ENCODE measurements at regions not wholly inside any gene's neighbourhood (a gene's known extent, or its start where the extent isn't known, plus 50 kb on each side); places are given as distances from the start of the nearest gene placed in this dataset.

GRCh38 chr11:81470446-81470845 is 1263.2 kb downstream of the FAM181B start:
- H3K4me3 ChIP-seq (ENCODE audit: low read depth, low read length), result no peak overlapping the region

DNA sequence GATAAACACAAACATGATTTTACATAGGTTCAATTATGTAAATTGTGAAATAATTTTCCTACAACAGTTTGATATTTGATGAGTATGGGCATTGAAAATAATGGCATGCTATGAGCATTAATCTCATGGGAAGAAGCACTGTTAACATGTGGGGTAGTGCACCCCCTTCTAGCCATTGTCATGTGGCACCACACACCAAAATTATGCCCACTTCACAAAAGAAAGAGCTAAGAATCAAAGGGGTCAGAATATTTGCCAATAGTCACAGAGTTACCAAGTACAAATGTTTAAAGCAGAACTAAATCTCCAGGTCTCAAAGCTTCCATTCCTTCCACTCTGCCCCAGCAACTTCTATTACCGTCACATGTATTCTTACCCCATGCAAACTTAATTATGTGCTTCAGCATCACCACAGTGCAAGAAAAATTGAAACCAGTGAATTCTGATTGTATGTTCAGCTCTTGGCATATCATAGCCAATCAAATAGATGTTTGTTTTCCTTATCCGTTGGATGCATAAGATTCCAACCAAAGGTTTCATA is 1273.8 kb downstream of the FAM181B start:
- TF ChIP-seq, protein P1, sequence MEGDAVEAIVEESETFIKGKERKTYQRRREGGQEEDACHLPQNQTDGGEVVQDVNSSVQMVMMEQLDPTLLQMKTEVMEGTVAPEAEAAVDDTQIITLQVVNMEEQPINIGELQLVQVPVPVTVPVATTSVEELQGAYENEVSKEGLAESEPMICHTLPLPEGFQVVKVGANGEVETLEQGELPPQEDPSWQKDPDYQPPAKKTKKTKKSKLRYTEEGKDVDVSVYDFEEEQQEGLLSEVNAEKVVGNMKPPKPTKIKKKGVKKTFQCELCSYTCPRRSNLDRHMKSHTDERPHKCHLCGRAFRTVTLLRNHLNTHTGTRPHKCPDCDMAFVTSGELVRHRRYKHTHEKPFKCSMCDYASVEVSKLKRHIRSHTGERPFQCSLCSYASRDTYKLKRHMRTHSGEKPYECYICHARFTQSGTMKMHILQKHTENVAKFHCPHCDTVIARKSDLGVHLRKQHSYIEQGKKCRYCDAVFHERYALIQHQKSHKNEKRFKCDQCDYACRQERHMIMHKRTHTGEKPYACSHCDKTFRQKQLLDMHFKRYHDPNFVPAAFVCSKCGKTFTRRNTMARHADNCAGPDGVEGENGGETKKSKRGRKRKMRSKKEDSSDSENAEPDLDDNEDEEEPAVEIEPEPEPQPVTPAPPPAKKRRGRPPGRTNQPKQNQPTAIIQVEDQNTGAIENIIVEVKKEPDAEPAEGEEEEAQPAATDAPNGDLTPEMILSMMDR (IDR thresholded peaks at IDR 0.05; ENCODE audit: insufficient read depth, low read length, poor library complexity, severe bottlenecking), result no peak
- no peak for DNase-seq (ENCODE audit: low read depth)
- H3K36me3 ChIP-seq (ENCODE audit: control insufficient read depth, insufficient read depth, low read length), result no peaks in the 10 kb centered on the region
- H3K4me3 ChIP-seq (ENCODE audit: low read depth, low read length), result no peak overlapping the region
- H3K27me3 ChIP-seq (ENCODE audit: control insufficient read depth, insufficient read depth, low read length), result no peaks in the 10 kb centered on the region

More at GRCh38 chr11:81470446-81470845, 1263.2 kb downstream of the FAM181B start:
- DNase-seq (ENCODE audit: low read depth), result no peak
- no peaks in the 10 kb centered on the region for H3K36me3 ChIP-seq (ENCODE audit: control insufficient read depth, insufficient read depth, low read length)
- no peaks in the 10 kb centered on the region for H3K27me3 ChIP-seq (ENCODE audit: control insufficient read depth, insufficient read depth, low read length)
- TF ChIP-seq, protein P1 (IDR thresholded peaks at IDR 0.05; ENCODE audit: insufficient read depth, low read length, poor library complexity, severe bottlenecking), result no peak

DNA sequence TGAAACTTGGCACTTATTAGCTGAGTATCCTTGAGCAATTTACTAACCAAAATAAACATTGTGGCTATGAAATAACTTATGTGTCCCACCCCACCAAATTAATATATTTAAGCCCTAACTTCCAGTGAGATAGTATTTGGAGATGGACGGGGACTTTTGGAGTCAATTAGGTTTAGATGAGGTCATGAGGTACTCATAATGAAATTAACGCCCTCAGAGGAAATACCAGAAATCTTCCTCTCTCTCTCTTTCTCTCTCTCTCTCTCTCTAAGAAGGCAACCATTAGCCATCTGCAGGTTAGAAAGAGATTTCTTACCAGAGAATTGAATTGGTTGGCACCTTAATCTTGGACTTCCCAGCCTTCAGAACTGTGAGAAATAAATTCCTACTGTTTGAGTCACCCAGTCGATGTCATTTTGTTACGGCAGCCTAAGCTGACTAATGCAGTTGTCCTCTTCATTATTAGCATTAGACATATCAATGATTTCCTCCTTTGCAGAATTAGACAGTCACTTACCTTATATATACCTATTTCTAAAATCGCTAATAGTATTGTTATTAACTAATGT is 1284.0 kb downstream of the FAM181B start:
- Histone ChIP-seq H3K4me3 (ENCODE audit: low read depth, low read length) (no peak overlapping the region), H3K36me3 (ENCODE audit: control insufficient read depth, insufficient read depth, low read length) (no peaks in the 10 kb centered on the region), H3K27me3 (ENCODE audit: control insufficient read depth, insufficient read depth, low read length) (no peaks in the 10 kb centered on the region)
- TF ChIP-seq, protein P1 (IDR thresholded peaks at IDR 0.05; ENCODE audit: insufficient read depth, low read length, poor library complexity, severe bottlenecking), result no peak
- peak; percentile 14 for DNase-seq (ENCODE audit: low read depth)

DNA sequence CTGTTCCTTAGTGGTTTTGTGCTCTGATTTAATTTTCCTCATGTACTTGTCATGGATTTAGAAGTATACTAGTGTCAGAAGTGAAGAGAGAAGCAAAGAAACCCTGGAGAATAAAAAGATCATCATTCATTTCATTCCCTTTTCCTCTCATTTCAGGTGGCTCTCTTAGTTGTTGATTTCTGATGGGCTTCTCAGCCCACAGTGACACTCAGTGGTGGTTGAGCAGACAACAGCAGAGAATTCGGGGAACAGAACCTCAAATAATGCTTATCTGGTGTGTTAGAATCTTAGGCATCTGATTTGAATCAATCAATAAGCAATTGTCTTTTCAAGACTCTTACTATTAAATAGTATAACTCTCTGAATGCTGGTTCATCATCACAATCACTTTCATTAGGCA is 1289.4 kb downstream of the FAM181B start:
- no peak overlapping the region for H3K4me3 ChIP-seq (ENCODE audit: low read depth, low read length)
- DNase-seq (ENCODE audit: low read depth), result no peak
- H3K36me3 ChIP-seq (ENCODE audit: control insufficient read depth, insufficient read depth, low read length), result no peaks in the 10 kb centered on the region
- H3K27me3 ChIP-seq (ENCODE audit: control insufficient read depth, insufficient read depth, low read length), result no peaks in the 10 kb centered on the region
- TF ChIP-seq, protein P1 (IDR thresholded peaks at IDR 0.05; ENCODE audit: insufficient read depth, low read length, poor library complexity, severe bottlenecking), result no peak

- no peak for DNase-seq (ENCODE audit: low read depth)
- TF ChIP-seq, protein P1 (IDR thresholded peaks at IDR 0.05; ENCODE audit: insufficient read depth, low read length, poor library complexity, severe bottlenecking), result no peak
- Histone ChIP-seq H3K27me3 (ENCODE audit: control insufficient read depth, insufficient read depth, low read length) (no peaks in the 10 kb centered on the region), H3K4me3 (ENCODE audit: low read depth, low read length) (no peak overlapping the region), H3K36me3 (ENCODE audit: control insufficient read depth, insufficient read depth, low read length) (no peaks in the 10 kb centered on the region)
Measured at GRCh38 chr11:81432333-81432732, 1301.3 kb downstream of the FAM181B start.

DNA sequence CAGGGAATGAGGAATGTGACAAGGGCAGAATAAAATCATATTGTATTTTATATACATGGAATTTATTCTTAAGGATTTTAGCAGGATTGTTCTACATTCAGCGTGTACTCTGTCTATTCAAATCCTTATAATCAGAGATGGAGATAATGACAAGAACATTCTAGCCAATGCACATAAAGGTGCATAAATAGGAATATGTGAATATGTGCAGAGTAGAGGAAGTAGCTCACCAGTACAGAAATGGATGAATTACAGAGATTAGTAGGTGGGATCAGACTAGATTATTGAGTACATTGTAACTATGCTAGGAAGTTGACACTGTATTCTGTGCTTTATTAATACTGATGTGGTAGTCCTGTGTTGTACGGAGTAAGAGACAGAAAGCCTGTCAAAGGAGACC is 1308.8 kb downstream of the FAM181B start:
- TF ChIP-seq, protein P1 (IDR thresholded peaks at IDR 0.05; ENCODE audit: insufficient read depth, low read length, poor library complexity, severe bottlenecking), result no peak
- Histone ChIP-seq H3K4me3 (ENCODE audit: low read depth, low read length) (no peak overlapping the region), H3K36me3 (ENCODE audit: control insufficient read depth, insufficient read depth, low read length) (no peaks in the 10 kb centered on the region), H3K27me3 (ENCODE audit: control insufficient read depth, insufficient read depth, low read length) (no peaks in the 10 kb centered on the region)
- DNase-seq (ENCODE audit: low read depth), result no peak
